Urothelium cell line (cell line): ENCODE measurements at regions not wholly inside any gene's neighbourhood (a gene's known extent, or its start where the extent isn't known, plus 50 kb on each side); places are given as distances from the start of the nearest gene placed in this dataset.
"Not testable (repeated sequence)": the region's sequence is repeated elsewhere in the genome, so short reads cannot be mapped to it uniquely, and the experiment has no call there.

ENCODE experiments used
- DNase-seq: peaks from one replicate; pipeline ENCODE4 v3.0.0; 2011; ENCODE audit warnings: low spot score, mixed read lengths
- FAIRE-seq: peaks from 2 replicates; lab custom pipeline; 2011; peaks lifted over from hg19 to GRCh38; lab: Jason Lieb, UNC

DNA sequence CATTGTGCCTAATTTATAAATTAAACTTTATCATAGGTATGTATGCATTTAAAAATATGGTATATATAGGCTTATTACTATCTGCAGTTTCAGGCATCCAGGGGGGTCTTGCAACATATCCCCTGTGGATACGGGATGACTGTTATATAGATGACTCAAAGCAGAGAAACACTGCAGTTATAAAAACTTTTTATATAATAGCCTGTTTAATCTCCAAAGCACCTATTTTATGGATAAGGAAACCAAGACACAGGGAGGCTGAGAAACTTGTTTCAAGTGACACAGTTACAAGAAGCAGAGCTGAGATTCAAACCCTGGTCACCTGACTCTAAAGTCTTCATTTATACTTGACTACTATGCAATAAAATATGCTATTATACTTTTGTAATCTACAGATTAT lies 897.7 kb downstream of the KCNA4 start:
- FAIRE-seq (no peak), DNase-seq (no peak)

DNA sequence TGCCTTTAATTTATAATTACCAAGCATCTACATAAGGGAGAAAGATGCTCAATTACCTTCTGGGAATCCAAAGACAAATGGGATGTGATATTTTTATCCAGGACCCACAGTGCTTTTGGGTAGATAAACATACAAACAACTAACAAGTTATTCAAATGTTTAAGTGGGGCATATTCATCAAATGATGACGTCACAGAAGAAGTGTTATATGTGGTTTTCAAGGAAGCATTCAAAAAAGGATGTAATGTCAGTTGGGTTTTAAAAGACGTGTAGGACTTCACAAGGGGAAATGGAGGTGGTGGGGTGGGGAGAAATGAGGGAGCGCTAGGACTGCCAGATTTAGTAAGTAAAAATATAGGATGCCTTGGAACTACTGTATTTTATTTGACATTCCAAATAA lies 915.9 kb downstream of the KCNA4 start:
- no peak for FAIRE-seq
- DNase-seq, result no peak

DNA sequence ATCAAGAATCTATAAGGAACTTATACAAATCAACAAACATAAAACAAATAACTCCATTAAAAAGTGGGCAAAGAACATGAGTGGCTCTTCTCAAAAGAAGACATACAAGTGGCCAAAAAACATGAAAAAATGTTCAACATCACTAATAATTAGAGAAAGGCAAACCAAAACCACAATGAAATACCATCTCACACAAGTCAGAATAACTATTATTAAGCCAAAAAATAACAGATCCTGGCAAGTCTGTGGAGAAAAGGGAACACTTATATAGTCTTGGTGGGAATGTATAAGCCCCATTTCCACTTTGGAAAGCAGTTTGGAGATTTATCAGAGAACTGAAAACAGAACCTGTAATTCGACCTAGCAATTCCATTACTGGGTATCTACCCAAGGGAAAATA lies 921.0 kb downstream of the KCNA4 start:
- FAIRE-seq, result no peak
- DNase-seq, result no peak

DNA sequence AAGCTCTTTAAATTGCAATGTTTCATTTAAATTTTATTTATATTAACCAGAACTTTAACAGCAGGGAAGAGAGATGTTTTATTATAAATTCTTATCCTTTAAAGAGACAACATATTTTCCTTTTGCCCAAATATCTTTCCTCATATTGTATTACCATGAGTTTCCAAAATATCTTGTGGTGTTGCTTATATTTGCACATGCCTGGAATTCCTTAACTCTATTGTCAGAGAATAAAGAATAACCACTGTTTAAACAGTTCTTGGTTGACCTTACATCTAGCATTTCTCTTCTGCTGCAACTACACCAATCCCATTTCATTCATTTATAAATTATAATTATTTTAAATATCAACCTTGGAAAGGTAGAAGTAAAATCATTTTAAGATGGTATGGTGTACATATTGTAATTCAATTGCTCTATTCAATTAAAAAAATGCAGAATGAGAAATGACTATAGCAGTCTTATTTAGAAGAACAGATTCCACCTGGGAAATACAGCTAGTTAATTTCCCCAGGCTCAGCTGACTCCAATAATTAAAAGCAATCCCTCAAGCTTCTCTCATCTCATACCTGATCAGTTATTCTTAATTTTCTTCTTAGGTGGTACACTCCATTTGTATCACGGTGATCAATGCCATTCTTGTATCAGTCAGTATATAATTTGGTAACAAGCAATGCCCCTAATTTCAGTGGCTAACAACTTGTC lies 923.3 kb downstream of the KCNA4 start:
- DNase-seq (peak; percentile 24), FAIRE-seq (no peak)

DNA sequence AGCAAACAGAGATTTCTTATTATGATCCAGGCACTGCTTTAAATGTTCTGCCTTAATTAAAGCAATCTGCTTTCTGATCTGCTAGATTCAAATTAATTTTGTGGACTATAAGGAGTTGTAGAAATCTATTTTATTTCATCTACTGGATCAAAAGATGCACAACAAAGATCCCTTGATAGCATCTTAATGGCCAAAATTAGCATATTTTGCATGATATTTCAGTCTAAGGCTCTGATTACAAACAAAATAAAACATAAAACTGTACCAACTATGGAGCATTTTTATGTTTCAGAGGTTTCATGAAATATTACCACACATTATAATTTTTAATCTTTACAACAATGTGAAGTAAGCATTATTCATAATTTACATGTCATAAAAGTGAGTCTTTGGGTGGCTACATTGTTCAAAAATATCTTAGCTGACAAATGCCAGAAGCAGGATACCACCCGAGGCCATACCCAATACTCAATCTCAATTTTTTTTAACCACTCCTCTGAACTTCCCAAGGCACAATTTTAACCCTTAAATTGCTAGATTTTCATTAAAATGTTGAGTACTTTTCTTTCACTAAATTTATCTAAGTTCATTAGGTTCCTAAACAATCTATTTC lies 929.5 kb downstream of the KCNA4 start:
- DNase-seq (no peak), FAIRE-seq (no peak)

DNA sequence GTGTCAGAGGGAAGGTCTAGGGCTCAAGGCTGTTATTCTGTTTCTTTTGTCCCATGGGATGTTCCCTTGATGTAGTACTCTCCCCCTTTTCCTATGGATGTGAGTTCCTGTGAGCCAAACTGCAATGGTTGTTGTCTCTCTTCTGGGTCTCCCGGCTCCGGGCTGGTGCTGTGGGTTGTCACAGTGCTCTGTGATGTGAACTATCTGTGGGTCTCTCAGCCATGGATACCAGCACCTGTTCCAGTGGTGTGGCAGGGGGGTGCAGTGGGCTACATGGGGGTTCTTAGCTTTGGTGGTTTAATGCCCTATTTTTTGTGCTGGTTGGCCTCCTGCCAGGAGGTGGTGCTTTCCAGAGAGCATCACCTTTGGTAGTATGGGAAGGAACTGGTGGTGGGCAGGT lies 941.1 kb downstream of the KCNA4 start:
- no peak for DNase-seq
- FAIRE-seq, result no peak

DNA sequence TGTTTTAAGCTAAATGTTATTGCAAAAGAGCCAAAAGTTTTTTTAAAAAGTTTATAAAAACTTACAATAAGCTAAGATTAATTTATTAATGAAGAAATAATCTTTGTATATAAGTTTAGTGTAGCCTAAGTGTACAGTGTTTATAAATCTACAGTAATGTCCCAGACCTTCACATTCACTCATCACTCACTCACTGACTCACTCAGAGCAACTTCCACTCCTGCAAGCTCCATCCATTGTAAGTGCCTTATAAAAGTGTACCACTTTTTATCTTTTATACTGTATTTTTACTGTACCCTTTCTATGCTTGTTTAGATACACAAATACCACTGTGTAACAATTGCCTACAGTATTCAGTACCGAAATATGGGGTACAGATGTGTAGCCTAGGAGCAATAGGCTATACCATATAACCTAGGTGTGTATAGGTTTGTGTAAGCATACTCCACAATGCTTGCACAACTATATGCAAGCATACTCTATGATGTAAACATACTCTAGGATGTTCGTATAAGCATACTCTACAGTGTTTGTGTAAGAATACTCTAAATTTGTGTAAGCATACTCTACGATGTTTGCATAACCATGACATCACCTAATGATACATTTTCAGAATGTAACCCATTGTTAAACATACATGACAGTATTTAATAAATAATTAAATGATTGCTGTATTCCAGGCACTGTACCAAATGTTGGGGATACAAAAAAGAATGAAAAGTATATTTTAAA lies 953.0 kb downstream of the KCNA4 start:
- FAIRE-seq (no peak), DNase-seq (no peak)

DNA sequence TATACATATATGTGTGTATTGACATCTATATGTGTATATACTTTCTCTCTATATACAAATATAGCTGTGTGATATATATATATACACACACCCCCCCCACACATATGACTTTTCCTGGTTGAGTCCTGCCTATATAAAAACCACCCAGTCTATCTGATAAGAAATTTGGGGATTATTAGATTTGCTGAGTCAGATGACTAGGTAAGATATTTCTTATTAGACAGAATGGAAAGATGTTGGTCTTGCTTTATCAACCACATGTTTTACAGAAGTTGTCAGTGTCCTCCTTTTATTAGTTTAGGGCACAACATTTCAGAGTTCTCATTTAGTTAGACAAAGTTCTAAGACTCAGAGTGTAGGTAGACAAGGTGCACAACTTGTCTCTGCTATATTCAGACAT lies 953.3 kb downstream of the METTL15 start:
- no peak for FAIRE-seq
- no peak for DNase-seq

DNA sequence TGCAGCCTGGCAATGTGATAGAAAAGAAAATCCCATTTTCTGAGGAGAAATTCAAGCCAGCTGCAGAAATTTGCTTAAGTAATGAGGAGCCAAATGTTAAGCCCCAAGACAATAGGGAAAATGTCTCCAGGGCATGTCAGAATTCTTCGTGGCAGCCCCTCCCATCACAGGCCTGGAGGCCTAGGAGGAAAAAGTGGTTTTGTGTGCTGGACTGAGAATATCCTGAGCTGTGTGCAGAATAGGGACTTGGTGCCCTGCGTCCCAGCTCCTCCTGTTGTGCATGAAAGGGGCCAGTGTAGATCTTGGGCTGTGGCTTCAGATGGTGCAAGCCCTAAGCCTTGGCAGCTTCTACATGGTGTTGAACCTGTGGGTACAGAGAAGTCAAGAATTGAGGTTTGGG lies 948.3 kb downstream of the METTL15 start:
- not testable (repeated sequence) for DNase-seq, FAIRE-seq

DNA sequence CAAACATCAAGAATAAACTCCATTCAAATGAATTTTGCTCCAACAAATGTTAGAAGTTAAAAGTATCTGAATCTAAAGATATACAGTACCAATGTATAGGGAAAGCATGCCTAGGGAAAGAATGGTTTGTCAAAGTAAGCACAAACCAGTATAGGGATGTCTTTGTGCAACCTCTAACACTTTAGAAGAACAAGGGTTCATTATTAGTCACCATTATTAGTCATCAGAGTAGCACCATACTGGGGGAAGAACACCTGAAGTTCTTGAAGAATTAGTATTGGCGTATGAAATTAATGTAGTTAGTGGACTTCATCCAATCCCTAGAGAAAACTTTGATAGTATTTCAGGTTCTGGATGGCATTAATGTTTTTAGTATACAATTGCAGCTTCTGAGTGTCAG lies 943.7 kb downstream of the METTL15 start:
- FAIRE-seq (no peak), DNase-seq (no peak)

DNA sequence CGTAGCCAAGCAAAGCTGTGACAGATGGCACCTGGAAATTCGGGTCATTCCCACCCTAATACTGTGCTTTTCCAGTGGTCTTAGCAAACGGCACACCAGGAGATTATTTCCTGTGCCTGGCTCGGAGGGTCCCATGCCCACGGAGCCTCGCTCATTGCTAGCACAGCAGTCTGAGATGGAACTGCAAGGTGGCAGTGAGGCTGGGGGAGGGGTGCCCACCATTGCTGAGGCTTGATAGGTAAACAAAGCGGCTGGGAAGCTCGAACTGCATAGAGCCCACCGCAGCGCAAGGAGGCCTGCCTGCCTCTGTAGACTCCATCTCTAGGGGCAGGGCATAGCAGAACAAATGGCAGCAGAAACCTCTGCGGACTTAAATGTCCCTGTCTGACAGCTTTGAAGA lies 942.8 kb downstream of the METTL15 start:
- not testable (repeated sequence) for FAIRE-seq, DNase-seq

DNA sequence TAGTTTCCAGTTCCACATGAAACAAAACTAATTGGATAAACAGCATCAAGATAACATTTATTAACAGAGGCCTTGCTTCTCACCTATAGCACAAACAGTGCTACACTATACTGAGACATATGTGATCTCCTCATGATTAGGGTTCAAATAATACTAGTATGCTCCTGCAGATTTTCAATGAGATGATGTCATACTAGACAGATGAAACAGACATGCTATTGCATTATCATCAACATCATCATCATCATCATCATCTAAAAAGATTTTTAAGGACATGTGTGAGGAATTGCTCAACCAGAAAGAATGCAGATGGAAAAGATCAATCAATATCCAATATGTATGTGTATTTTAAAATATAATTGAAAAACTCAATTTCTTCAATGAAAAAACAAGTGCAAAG lies 932.3 kb downstream of the METTL15 start:
- FAIRE-seq, result no peak

DNA sequence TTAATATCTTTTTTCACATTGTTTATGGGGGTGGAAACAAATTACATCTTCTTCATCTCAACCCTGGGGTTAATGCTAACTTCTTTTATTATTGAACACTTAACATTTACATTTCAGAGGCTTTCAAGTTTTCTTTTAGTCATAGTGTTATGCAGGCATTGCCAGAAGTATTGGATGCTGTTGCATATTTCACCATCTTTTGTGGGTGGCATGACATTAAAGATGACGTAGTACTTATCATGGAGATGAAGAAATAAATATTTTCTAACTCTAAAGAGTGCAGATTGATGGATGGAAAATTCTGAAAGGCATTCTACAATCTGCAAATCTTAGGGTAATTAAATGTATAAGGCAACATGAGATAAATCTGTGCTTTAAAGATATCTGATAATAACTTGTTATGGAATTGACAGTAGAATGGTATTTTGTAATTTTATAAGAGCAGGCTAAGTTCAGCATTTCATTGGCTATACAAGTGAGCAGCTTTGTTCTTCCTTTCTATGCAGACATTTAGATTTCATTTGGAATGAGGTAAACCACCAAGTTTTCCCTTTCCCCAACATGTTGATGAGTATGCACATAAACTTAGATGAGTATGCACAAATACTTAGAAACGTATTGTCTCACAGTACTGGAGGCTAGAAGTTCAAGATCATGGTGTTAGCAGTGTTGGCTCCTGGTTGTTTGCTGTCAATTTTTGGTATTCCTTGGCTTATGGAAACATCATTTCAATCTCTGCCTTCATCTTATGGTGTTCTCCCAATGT lies 924.4 kb downstream of the METTL15 start:
- DNase-seq (no peak), FAIRE-seq (no peak)

More for the DNA sequence above, 932.3 kb downstream of the METTL15 start:
- no peak for DNase-seq

DNA sequence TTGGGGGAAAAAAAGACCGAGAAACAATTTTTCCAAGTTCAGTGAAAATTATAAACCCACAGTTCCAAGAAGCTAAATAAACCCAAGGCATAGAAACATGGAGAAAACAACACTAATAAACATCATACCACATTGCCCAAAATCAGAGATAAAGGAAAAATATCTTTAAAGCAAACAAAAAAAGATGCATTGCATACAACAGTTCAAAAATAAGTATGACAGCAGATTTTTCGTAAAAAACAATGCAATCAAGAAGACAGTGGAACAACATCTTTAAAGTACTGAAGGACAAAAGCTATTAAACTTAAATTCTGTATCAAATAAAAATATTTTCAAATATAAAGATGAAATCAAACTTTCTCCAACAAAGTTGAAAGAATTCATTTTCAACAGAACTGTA lies 921.3 kb downstream of the METTL15 start:
- DNase-seq, result no peak
- no peak for FAIRE-seq

DNA sequence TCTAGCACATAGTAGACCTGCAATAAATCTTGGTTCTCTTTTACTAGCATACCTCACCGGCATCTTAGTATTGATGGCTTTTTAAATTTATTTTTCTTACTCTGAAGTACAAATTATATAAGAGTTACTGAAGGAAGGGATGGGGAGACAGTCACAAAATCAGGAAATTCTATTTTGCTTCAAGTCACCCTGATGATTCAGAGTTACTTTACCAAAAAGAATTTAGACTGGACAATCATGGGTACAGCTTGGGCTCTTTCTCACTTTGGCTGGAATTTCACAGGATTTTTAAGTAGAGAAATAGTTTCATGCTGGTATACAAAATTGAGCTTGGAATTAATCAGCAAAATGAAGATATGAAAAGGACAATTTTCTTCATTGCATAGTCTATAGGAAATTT lies 919.2 kb downstream of the METTL15 start:
- FAIRE-seq, result no peak

DNA sequence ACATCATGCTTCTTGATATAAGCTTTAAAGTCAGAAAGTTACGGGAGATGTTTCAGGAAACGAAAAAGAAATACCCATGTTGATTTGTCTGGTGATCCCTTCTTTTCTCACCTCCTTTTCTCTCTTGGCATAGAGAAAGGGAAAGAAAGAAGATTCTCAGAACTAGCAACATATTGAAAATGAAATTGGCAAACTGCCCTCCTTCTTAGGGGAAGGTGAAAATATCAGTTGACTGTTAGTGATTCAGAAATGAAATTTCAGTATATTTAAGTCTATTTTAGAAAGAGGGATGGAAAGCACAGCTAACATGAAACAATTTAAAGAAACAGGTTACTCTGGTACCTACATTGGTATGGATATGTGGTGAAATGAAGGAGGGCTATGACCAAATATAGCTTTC lies 918.1 kb downstream of the METTL15 start:
- FAIRE-seq, result no peak
- DNase-seq, result no peak

More for the DNA sequence above, 919.2 kb downstream of the METTL15 start:
- DNase-seq, result no peak

DNA sequence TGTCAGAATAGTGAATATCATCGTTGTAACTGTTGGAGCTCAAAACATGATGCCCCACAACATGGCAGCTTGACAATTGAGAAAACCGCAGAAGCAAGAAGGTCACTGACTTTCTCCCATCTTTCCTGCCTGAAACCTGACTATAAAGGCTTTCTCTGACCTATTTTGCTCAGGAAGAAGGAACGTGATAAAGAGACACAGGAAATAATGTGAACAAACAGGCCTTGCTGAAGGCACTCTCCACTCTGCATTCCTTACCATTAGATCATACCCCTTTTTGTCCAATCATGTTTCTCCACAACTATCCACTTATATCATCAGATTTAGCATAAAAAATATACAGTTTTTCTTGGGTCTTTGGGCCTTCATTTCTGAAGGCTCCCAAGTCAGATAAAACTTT lies 916.8 kb downstream of the METTL15 start:
- DNase-seq, result no peak
- no peak for FAIRE-seq

DNA sequence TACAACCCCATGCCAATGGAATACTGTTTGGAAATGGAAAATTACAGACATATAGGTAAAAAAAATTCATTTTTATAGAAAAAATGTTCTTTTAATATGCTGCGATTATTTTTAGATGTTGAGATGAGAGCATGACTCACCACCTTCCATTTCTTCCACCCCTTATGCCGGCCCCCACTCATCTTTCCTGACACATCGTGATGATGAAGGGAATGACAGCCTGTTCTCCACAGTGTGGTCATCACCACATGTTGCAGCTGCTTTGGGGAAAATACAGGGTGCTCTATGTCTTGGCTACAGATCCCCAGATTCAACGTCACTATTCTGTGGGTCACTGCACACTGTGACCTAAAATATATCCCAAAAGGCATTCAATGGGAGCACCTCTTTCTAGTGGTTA lies 916.2 kb downstream of the METTL15 start:
- FAIRE-seq (no peak), DNase-seq (no peak)

DNA sequence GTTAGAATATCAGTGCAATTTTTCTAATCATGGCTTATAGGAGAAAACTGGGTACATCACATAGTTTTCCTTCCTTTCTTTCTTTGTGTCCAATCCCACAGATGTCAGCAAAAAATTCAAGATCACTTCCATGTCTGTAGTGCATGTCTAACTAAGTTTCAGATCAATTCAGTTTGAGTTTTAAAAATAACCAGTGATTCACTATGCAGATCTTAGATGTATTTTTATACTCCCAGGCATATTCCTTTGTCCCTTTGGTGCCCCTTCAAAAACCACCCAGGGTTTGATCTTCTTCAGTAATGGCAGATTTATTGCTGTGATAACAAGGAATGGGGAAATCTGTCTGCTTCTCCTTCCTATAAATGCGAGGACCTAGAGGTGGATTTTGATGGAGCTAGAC lies 915.6 kb downstream of the METTL15 start:
- DNase-seq (no peak), FAIRE-seq (no peak)

DNA sequence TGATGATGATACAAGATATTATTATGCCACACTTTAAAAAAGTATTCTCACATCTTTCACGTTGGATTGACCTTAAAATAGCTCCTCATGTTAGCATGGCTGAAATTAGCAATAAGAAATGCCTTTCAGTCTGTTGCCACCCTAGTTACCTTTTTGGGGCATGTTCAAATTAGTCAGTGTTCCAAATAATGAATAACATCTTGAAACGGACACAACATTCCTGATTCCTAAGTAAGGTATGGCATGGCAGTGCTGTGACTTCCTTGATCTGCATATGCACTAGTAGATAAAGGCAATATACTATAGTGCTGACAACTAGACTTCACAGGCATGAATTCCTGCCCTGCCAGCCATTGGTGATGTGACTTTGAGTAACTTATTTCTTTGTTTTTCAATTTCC lies 914.5 kb downstream of the METTL15 start:
- FAIRE-seq (no peak), DNase-seq (no peak)

DNA sequence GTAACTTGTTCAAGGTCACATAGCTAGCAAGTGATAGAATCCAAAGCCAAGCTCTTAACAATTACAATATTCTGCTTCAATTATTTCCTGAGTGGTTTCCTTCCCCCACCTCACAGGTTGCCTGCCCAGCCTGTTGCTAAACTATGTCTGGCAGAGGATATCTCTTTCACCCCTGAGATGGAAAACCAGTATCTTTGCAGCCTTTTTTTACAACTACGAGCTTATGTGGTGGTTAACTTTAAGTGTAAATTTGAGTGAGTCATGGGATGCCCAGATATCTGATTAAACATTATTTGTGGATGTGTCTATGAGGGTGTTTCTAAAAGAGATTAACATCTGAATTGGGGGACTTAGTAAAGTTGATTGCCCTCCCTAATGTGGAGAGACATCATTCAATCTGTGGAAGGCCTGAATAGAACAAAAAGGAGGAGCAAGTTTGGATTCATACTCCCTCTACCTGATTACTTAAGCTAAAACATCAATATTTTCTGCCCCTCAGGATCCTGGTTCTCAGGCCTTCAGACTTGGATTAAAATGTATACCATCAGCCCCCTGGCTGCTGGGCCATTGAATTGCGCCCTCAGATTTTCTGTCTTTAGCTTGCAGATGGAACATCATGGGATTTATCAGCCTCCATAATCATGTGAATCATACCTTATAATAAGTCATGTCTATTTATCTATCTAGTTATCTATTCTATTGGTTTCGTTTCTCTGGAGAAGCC lies 911.9 kb downstream of the METTL15 start:
- DNase-seq, result peak; percentile 16

More for the DNA sequence above, 911.9 kb downstream of the METTL15 start:
- no peak for FAIRE-seq
